DMS53 treated with DMSO at 0.1 percent for 48 hours (cell line): ENCODE measurements at regions not wholly inside any gene's neighbourhood (a gene's known extent, or its start where the extent isn't known, plus 50 kb on each side); places are given as distances from the start of the nearest gene placed in this dataset.
"Not testable (repeated sequence)": the region's sequence is repeated elsewhere in the genome, so short reads cannot be mapped to it uniquely, and the experiment has no call there.

Experiments used
- DNase-seq: peaks from one replicate; lab custom pipeline; 2025; ENCODE audit not compliant: unreplicated experiment; lab: John Stamatoyannopoulos, UW

- DNase-seq = no peak
Observed at GRCh38 chr4:103499094-103499493, 220.7 kb downstream of the TACR3 start.

- DNase-seq = no peak
Observed at GRCh38 chr4:103498161-103499070, 221.4 kb downstream of the TACR3 start.

- DNase-seq = no peak
Observed at GRCh38 chr4:103497692-103498091, 222.1 kb downstream of the TACR3 start.

GRCh38 chr4:103496800-103497199, 223.0 kb downstream of the TACR3 start:
- DNase-seq = no peak

GRCh38 chr4:103493450-103494159, 226.2 kb downstream of the TACR3 start:
- DNase-seq = peak; percentile 55

- DNase-seq = not testable (repeated sequence)
Observed at GRCh38 chr4:103485296-103485695, 234.5 kb downstream of the TACR3 start.

GRCh38 chr4:103484521-103484920, 235.3 kb downstream of the TACR3 start:
- no peak for DNase-seq

- no peak for DNase-seq
Observed at GRCh38 chr4:103482893-103483292, 236.9 kb downstream of the TACR3 start.

- DNase-seq = no peak
Observed at GRCh38 chr4:103482471-103482870, 237.3 kb downstream of the TACR3 start.

- DNase-seq = no peak
Observed at GRCh38 chr4:103478734-103479133, 241.1 kb downstream of the TACR3 start.

GRCh38 chr4:103478210-103478609, 241.6 kb downstream of the TACR3 start:
- DNase-seq = no peak

GRCh38 chr4:103457566-103457965, 259.4 kb upstream of the CENPE start:
- no peak for DNase-seq

GRCh38 chr4:103451341-103451740, 253.2 kb upstream of the CENPE start:
- DNase-seq = no peak

- no peak for DNase-seq
Observed at GRCh38 chr4:103450693-103451092, 252.6 kb upstream of the CENPE start.

GRCh38 chr4:103449296-103450023, 251.3 kb upstream of the CENPE start:
- no peak for DNase-seq

GRCh38 chr4:103445377-103445776, 247.2 kb upstream of the CENPE start:
- DNase-seq = no peak

- peak; percentile 24 for DNase-seq
Observed at GRCh38 chr4:103443324-103443723, 245.2 kb upstream of the CENPE start.

GRCh38 chr4:103429283-103429682, 231.1 kb upstream of the CENPE start:
- DNase-seq = no peak

GRCh38 chr4:103425406-103425805, 227.3 kb upstream of the CENPE start:
- peak; percentile 2 for DNase-seq

GRCh38 chr4:103424853-103425252, 226.7 kb upstream of the CENPE start:
- peak; percentile 36 for DNase-seq

- no peak for DNase-seq
Observed at GRCh38 chr4:103423261-103423660, 225.1 kb upstream of the CENPE start.
